Motor neuron (in vitro differentiated cells): ENCODE measurements at regions not wholly inside any gene's neighbourhood (a gene's known extent, or its start where the extent isn't known, plus 50 kb on each side); places are given as distances from the start of the nearest gene placed in this dataset.
"Not testable (repeated sequence)": the region's sequence is repeated elsewhere in the genome, so short reads cannot be mapped to it uniquely, and the experiment has no call there.

ENCODE experiments used
- ATAC-seq, 8 experiments: fragments of 200-7000 bp; cut with Tn5 transposase; replicated peaks in 6 of 8; 2 replicates each; pipeline ENCODE4 v1.8.0; 2021; ENCODE audit warnings: mild to moderate bottlenecking in 8 of 8, moderate library complexity in 8 of 8
- H3K27ac ChIP-seq, 2 donors: fragments of 250-450 bp; sonication (Bioruptor Pico); 2 replicates each; pipeline ENCODE4 v1.9.0; 2021; ENCODE audit warnings: antibody characterized with exemption in 2 of 2, mild to moderate bottlenecking in 2 of 2, moderate library complexity in 1 of 2
- H3K4me1 ChIP-seq, 2 donors: fragments of 250-450 bp; sonication (Bioruptor Pico); replicated peaks in 1 of 2; 2 replicates each; pipeline ENCODE4 v1.6.1; 2021; ENCODE audit warnings: antibody characterized with exemption in 2 of 2, mild to moderate bottlenecking in 2 of 2, moderate library complexity in 1 of 2
- H3K4me3 ChIP-seq, 5 donors: fragments of 250-450 bp; sonication (Bioruptor Pico); 2 replicates each; pipeline ENCODE4 v1.9.0; 2021; ENCODE audit warnings: antibody characterized with exemption in 5 of 5, mild to moderate bottlenecking in 5 of 5, moderate library complexity in 4 of 5
- WGBS, 10 experiments: fragments of 450-650 bp; shearing (Covaris generic); methylation state at CpG; one replicate each; pipeline ENCODE4 v1.0.0; 2022; 5-methylcytosine and 5-hydroxymethylcytosine counted together
- in situ Hi-C, 9 experiments: fragments of 400-800 bp; cut with MboI; loops; one replicate each; pipeline ENCODE4 v1.15.0; 2021; ENCODE audit warnings: low sequenced_read_pairs in 9 of 9, low pct_unique_long_range_greater_than_20kb in 2 of 9; ENCODE audit not compliant: unreplicated experiment in 9 of 9

DNA sequence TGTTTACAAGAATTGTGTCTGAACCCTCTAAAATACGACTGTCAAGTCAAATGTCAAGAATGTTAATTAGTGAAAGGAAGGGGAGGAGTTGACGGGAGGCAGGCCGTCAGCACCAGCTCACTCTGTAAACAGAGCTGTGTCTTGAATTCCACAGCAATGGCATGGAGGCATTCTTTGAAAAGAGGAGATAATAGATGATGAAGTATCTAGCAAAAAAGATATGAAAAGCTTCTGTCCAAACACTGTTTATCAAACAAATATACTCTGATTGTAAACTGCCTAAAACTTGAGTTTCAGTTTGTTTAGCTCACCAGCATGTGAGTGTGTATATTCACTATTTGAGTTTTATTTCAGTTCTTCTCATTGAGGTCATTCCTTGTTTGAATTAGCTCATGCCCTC lies 94.7 kb upstream of the CDC42EP3 start:
- 0 to 30% (median 12%) methylated on average over 1 to 3 of the region's 3 CpGs; no CpG with 5 or more reads in 2 of the 10 experiments for WGBS, 10 experiments

DNA sequence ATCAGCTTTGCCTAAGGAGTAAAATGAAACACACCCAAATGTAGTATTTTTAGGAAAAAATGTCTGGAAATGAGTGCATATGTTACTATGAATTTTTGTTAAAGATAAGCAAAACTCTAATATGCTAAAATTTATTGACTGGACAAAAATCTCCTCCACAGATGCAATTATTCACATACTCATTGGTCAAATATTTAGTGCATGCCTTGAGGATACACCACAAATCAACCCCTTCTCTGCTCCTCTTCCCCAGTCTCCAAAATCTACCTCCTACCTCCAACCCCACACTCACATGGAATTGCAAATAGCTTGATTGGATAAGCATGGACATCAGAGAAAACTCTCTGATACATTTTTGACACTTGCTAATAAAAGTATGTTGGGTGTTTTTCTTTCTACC lies 95.6 kb upstream of the CDC42EP3 start:
- no peaks in the 10 kb centered on the region for H3K4me1 ChIP-seq
- H3K27ac ChIP-seq = no peak overlapping the region
- peak in 2 of 8 experiments; percentile 17 to 42 for ATAC-seq

More for the DNA sequence above, 94.7 kb upstream of the CDC42EP3 start:
- no peak overlapping the region for H3K27ac ChIP-seq
- H3K4me3 ChIP-seq = no peak overlapping the region
- no peaks in the 10 kb centered on the region for H3K4me1 ChIP-seq
- in situ Hi-C loops = no loop called here
- peak in 2 of 8 experiments; percentile 47 to 83 for ATAC-seq

DNA sequence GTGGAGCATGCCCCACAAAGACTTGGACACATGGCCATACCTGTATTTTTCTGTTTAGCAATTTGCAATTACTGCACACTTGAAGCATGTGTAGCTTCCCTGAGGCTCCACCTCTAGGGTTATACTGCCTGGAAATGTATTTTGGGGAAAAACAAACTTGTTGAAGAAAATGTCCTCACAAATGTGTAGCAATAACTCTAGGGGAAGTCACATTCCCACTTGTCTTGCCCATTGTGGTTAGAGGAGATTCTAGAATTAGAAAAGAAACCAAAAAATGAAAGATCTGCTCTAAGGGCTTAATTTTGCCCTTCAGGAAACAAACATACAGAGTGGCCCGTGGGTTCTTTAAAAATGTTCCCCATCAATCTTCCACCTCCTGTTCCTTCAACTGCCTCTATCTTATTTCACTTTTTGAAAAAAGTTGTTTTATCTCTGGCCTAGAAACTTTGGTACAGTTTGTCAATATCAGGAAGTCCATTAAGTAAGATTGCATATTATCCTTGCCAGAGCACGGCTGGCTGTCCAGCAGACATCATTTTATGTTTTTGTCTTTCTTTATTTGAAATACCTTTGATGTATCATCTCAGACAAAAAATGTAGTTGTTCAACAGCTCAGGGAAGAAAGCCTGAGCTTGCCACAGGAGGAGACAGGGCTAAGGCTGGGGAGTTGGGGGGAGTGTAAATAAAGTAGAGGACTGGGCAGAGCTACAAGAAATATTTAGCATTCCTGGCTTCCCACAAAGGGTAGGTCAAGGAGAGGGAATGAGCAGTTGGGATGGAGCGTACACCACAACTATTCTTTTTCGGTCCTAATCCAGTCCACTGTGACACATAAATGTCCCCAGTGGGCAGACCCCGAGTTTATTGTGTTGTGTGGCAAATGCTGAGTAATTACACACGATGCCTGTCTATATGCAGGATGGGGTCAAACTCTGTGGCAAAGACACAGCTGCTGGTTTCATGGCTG lies 96.8 kb upstream of the CDC42EP3 start:
- in situ Hi-C loops = no loop called here
- H3K4me3 ChIP-seq = no peak overlapping the region
- peak in 4 of 8 experiments; percentile 42 to 63 (median 59) for ATAC-seq
- 0 to 100% (median 73%) methylated on average over 1 to 6 of the region's 6 CpGs for WGBS, 10 experiments
- no peak overlapping the region for H3K27ac ChIP-seq
- H3K4me1 ChIP-seq = no peaks in the 10 kb centered on the region

More for the DNA sequence above, 95.6 kb upstream of the CDC42EP3 start:
- H3K4me3 ChIP-seq = no peak overlapping the region
- in situ Hi-C loops = no loop called here

DNA sequence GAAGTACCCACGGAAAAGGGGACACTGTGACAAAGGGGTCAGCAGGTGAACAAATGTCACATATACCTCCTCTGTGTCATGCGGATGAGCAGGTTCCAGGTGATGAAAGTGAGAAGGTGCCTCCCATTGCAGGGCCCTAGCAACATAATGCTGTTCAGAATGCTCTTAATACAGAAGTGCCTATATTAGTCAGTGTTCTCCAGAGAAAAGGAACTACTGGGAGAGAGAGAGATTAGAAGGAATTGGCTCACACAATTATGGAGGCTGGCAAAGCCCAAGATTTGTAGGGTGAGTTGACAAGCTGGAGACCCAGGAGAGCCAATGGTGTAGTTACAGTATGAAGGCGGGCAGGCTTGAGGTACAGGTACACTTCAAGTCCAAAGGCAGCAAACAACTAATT lies 98.1 kb upstream of the CDC42EP3 start:
- H3K4me1 ChIP-seq = peaks cover 0 to 2% of the 10 kb centered on the region in 2 donors
- WGBS, 10 experiments = 80 to 100% (median 86%) methylated on average over 1 to 3 of the region's 3 CpGs; no CpG with 5 or more reads in 1 of the 10 experiments
- in situ Hi-C loops = no loop called here
- H3K27ac ChIP-seq = no peak overlapping the region
- no peak overlapping the region for H3K4me3 ChIP-seq
- ATAC-seq = no peak

DNA sequence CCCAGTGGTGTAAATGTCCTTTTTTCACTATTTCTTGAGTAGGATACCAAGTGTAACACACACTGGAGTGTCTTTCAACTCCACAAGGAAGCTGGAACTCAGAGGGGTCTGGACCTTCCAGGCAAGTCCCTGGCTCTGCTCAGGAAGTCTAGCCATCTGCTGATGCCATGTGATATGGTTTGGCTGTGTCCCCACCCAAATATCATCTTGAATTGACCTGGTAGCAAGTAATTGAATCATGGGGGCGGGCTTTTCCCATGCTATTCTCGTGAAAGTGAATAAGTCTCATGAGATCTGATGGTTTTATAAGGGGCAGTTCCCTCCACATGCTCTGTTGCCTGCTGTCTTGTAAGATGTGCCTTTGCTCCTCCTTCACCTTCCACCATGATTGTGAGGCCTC lies 99.4 kb upstream of the CDC42EP3 start:
- ATAC-seq = no peak
- in situ Hi-C loops = no loop called here
- WGBS, 10 experiments = 65 to 100% (median 83%) methylated on average over 1 to 2 of the region's 2 CpGs; no CpG with 5 or more reads in 7 of the 10 experiments

DNA sequence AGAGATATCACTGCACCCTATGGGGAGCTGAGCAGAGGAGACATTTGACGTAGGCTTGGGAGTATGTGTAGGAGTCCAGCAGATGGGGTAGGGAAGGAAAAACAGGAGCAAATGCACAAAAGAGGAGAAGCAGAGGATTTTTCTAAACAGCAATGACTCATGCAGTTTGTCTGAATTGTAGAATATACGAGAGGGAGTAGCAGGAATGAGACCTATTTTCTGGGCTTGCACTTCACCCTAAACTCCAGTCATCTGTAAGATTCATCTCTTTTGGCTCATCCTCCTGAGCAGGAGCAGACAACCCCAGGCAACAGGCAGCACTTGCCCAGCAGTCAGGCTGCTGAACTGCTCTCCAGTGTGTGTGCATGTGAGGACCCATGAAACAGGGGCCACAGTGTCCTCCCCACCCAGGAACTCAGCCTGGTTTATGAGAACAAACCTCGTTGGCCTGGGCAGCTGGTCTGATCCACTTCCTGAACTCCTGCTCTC lies 100.2 kb upstream of the CDC42EP3 start:
- H3K4me3 ChIP-seq = no peak overlapping the region
- ATAC-seq = peak in 2 of 8 experiments; percentile 33 to 55
- in situ Hi-C loops = no loop called here
- WGBS, 10 experiments = 0 to 86% (median 56%) methylated on average over 1 to 3 of the region's 3 CpGs; no CpG with 5 or more reads in 2 of the 10 experiments
- H3K27ac ChIP-seq = no peak overlapping the region
- peaks cover 0 to 2% of the 10 kb centered on the region in 2 donors for H3K4me1 ChIP-seq

More for the DNA sequence above, 99.4 kb upstream of the CDC42EP3 start:
- H3K4me3 ChIP-seq = no peak overlapping the region
- peaks cover 0 to 2% of the 10 kb centered on the region in 2 donors for H3K4me1 ChIP-seq
- H3K27ac ChIP-seq = no peak overlapping the region

DNA sequence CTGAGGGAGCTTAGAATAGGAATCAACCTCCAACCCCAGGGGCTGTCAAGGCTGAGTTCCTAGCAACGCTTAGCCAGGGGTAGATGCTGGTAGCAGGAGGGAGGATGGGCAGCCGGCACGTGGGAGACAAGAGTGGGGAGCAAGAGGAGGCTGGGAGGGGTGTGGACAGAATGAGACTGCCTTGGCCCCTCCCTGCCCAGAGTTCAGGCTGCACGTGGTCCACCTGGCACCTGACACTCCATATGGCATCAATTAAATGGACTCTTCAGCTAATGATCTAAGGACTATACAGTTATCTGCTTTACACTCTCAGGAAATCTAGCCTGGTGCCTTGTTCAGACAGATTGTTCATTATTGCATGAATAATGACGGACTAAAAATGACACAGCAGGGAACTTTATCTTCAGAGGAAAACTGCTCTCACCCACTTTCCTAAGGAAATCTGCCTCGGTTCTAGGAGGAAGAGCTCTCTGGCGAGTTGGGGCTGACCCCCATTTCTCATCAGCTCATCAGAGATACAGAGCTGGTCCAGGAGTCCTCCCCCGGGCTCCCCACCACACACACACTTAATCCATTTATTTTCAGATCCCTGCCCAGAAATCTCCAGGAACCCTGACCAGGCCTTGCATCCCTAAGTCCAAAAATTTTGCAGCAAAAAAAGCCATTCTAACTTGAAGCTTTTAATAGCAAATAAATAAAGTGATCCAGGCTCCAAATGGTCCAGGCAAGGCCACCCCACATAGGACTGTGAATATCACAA lies 102.1 kb upstream of the CDC42EP3 start:
- no peak overlapping the region for H3K4me3 ChIP-seq
- peaks cover 0 to 3% of the 10 kb centered on the region in 2 donors for H3K4me1 ChIP-seq
- peak in 2 of 8 experiments; percentile 32 to 33 for ATAC-seq
- 17 to 100% (median 75%) methylated on average over 1 to 5 of the region's 8 CpGs; no CpG with 5 or more reads in 1 of the 10 experiments for WGBS, 10 experiments
- in situ Hi-C loops = no loop called here
- H3K27ac ChIP-seq = no peak overlapping the region

DNA sequence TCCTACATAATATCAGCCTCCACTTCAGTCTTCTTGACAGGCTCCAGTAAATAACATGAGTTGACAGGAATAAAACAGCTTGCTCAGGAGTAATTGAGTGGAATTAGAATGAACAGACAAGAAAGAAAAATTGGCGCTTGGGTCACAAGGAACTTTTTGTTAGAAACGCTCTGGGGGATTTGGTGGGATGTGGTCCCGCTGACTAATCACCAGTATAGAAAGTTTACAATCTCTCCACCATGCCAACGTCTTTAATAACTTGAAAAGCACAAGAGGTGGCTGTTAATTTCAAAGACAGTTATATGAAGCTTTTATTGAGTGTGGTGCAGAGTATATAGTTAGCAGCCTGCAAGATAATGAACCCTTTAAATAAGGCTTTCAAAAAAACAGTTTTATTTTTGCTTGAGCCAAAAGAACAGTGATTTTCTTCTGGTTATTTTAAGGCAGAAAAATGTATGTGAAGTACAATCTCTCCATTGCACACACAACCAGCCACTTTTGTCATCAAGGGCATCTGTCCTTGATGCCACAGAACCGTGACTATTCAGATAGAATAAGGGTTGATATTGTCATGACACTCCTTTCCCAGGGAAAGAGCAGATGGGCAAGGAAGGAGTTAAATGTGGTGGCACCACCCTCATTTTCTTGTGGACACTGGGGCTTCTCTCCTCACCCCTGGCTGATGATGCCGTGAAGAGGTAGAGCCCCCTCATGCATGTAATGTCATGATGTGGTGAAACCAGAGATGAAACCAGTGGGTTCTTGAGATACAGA lies 102.9 kb upstream of the CDC42EP3 start:
- H3K4me1 ChIP-seq, H3K27ac ChIP-seq, in situ Hi-C loops, ATAC-seq, H3K4me3 ChIP-seq: not testable (repeated sequence)
- 33 to 100% (median 81%) methylated on average over 1 to 5 of the region's 6 CpGs; no CpG with 5 or more reads in 2 of the 10 experiments for WGBS, 10 experiments

DNA sequence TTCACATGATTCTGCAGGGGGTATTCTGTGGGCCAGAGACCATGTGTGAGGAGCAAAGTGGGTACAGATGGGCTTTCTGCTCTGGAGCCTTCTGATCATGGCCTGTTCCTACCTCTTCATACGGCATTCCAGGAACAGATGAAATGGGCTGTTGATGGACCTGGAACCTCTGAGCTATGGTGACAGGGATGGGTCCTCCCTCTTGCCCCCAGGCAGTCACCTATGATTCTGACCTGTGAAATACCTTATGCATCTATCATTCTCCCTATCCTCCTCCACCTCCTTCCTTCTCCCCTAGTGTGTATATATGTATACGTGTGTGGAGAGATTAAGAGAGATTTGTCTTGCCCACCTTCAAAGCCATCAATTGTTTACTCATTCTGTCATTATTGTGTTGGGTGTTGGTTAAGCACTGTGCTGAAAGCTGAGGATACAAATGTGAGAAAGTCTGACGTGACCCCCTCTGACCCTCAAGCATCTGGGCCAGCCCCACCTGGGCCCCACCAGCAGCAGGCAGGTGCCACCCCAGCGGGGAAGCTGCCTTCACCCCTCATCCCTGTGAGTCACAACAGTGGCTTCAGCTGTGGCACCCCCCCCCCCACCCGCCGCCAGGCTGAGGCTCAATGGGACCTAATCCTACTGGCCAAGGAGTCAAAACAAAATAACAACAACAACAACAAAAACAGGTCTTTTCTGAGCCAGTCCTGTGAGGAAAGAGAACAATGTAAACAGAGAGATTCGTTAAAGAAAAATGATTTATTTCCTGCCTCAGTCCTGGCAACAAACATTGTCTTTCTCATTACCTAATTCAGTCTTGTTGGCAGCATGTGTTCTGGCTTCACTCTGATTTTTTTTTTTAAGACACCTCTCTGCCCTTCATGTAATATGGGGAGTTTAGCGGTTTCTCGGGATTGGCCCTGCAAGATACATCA lies 103.8 kb upstream of the CDC42EP3 start:
- ATAC-seq = no peak
- in situ Hi-C loops = no loop called here
- 53 to 100% (median 100%) methylated on average over 1 to 4 of the region's 9 CpGs; no CpG with 5 or more reads in 3 of the 10 experiments for WGBS, 10 experiments
- H3K4me3 ChIP-seq = no peak overlapping the region
- H3K27ac ChIP-seq = no peak overlapping the region
- peaks cover 6 to 13% of the 10 kb centered on the region in 2 donors for H3K4me1 ChIP-seq

DNA sequence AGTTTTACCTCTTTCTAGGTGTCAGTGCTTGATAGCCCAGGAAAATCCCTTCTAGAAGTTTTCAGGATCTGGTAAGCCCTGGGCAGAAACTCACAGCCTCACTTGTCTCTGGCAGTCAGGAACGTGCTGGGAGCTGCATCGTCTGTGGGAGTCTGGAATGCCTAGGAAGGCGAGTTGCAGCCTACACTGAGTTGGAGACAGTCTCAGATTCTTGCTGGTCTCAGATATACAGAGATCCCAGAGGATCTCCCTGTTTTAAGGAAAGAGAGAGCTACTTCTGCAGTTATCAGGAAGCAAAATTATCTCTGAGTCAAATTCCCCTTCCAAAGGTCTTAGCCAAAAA lies 104.4 kb upstream of the CDC42EP3 start:
- peaks cover 6 to 13% of the 10 kb centered on the region in 2 donors for H3K4me1 ChIP-seq
- WGBS, 10 experiments = 0 to 100% (median 40%) methylated on average over 1 to 3 of the region's 3 CpGs; no CpG with 5 or more reads in 1 of the 10 experiments
- H3K27ac ChIP-seq = no peak overlapping the region
- in situ Hi-C loops = no loop called here
- no peak for ATAC-seq
- H3K4me3 ChIP-seq = no peak overlapping the region

DNA sequence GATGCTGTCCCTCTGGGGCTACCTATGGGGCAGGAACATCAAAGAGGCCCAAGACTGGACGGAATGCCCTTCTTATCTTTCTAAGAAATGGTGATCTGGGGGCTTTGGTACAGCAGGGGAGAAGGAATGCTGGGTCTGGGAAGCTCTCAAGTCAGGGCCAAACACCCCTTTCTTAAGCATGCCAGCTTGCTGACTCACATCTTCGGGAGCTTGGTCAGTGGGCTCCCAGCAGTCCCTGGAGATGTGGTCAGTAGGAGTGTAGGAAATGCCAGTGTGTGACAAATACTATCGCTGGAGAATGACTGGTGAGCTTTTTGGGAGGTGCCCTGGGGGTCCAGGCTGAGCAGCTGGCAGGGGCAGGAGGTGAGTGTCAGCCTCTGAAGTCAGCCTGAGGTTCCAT lies 105.0 kb upstream of the CDC42EP3 start:
- no peak overlapping the region for H3K27ac ChIP-seq
- peaks cover 6 to 13% of the 10 kb centered on the region in 2 donors for H3K4me1 ChIP-seq

More for the DNA sequence above, 105.0 kb upstream of the CDC42EP3 start:
- ATAC-seq = no peak
- in situ Hi-C loops = no loop called here
- no peak overlapping the region for H3K4me3 ChIP-seq
- 50 to 72% (median 67%) methylated on average over 1 to 2 of the region's 3 CpGs; no CpG with 5 or more reads in 6 of the 10 experiments for WGBS, 10 experiments
